BE2C (cell line): ENCODE measurements at regions not wholly inside any gene's neighbourhood (a gene's known extent, or its start where the extent isn't known, plus 50 kb on each side); places are given as distances from the start of the nearest gene placed in this dataset.

Experiments
- DNase-seq: peaks from one replicate; pipeline ENCODE4 v3.0.0-alpha.2; 2020
- H3K27me3 ChIP-seq: fragments of 250-450 bp; sonication (Bioruptor Pico); 2 replicates; pipeline ENCODE4 v1.5.1; 2020; ENCODE audit warnings: mild to moderate bottlenecking
- H3K36me3 ChIP-seq: fragments of 250-450 bp; sonication (Bioruptor Pico); 2 replicates; pipeline ENCODE4 v1.5.1; 2020; ENCODE audit warnings: mild to moderate bottlenecking
- H3K4me1 ChIP-seq: fragments of 250-450 bp; sonication (Bioruptor Pico); 2 replicates; pipeline ENCODE4 v1.5.1; 2020
- H3K4me3 ChIP-seq: 2 replicates; pipeline ENCODE4 v1.5.1; 2011; ENCODE audit warnings: low read depth, low read length
- H3K9me3 ChIP-seq: fragments of 250-450 bp; sonication (Bioruptor Pico); 2 replicates; pipeline ENCODE4 v1.5.1; 2020
- CTCF ChIP-seq: IDR thresholded peaks from 2 replicates; pipeline ENCODE4 v1.5.1; 2012; ENCODE audit warnings: mild to moderate bottlenecking, low read depth, low read length

GRCh38 chr1:13950637-13951036 is 250.6 kb downstream of the PRDM2 start:
- TF ChIP-seq CTCF = 0 out of 2 replicates have a peak, but pooled peaks have one; percentile 12
- Histone ChIP-seq H3K4me1 (no peaks in the 10 kb centered on the region), H3K36me3 (no peaks in the 10 kb centered on the region), H3K27me3 (no peaks in the 10 kb centered on the region), H3K9me3 (no peaks in the 10 kb centered on the region), H3K4me3 (no peak overlapping the region)
- no peak for DNase-seq

GRCh38 chr1:13951793-13952751 is 252.1 kb downstream of the PRDM2 start:
- H3K4me3 ChIP-seq = no peak overlapping the region
- no peaks in the 10 kb centered on the region for H3K4me1 ChIP-seq
- DNase-seq = no peak
- H3K36me3 ChIP-seq = no peaks in the 10 kb centered on the region
- no peak for TF ChIP-seq CTCF
- no peaks in the 10 kb centered on the region for H3K27me3 ChIP-seq
- H3K9me3 ChIP-seq = no peaks in the 10 kb centered on the region

GRCh38 chr1:13952985-13953384 is 253.0 kb downstream of the PRDM2 start:
- Histone ChIP-seq H3K9me3 (no peaks in the 10 kb centered on the region), H3K4me1 (no peaks in the 10 kb centered on the region), H3K4me3 (no peak overlapping the region), H3K27me3 (no peaks in the 10 kb centered on the region), H3K36me3 (no peaks in the 10 kb centered on the region)
- DNase-seq = no peak
- TF ChIP-seq CTCF = no peak

- Histone ChIP-seq H3K4me1 (no peaks in the 10 kb centered on the region), H3K36me3 (no peaks in the 10 kb centered on the region), H3K9me3 (no peaks in the 10 kb centered on the region), H3K4me3 (no peak overlapping the region), H3K27me3 (no peaks in the 10 kb centered on the region)
- TF ChIP-seq CTCF = no peak
- DNase-seq = no peak
Observed at GRCh38 chr1:13956393-13956792, 256.4 kb downstream of the PRDM2 start.

GRCh38 chr1:13960375-13960987 is 260.5 kb downstream of the PRDM2 start:
- TF ChIP-seq CTCF = peak; percentile 84
- no peaks in the 10 kb centered on the region for H3K9me3 ChIP-seq
- no peaks in the 10 kb centered on the region for H3K4me1 ChIP-seq
- no peaks in the 10 kb centered on the region for H3K36me3 ChIP-seq
- H3K4me3 ChIP-seq = no peak overlapping the region
- peak; percentile 35 for DNase-seq
- H3K27me3 ChIP-seq = no peaks in the 10 kb centered on the region

- no peak for DNase-seq
- H3K4me1 ChIP-seq = no peaks in the 10 kb centered on the region
- no peak for TF ChIP-seq CTCF
- no peaks in the 10 kb centered on the region for H3K9me3 ChIP-seq
- H3K4me3 ChIP-seq = no peak overlapping the region
- H3K27me3 ChIP-seq = no peaks in the 10 kb centered on the region
- H3K36me3 ChIP-seq = no peaks in the 10 kb centered on the region
Observed at GRCh38 chr1:13964768-13965167, 264.8 kb downstream of the PRDM2 start.
